ENCODE measurements at regions not wholly inside any gene's neighbourhood (a gene's known extent, or its start where the extent isn't known, plus 50 kb on each side); places are given as distances from the start of the nearest gene placed in this dataset.

DNA sequence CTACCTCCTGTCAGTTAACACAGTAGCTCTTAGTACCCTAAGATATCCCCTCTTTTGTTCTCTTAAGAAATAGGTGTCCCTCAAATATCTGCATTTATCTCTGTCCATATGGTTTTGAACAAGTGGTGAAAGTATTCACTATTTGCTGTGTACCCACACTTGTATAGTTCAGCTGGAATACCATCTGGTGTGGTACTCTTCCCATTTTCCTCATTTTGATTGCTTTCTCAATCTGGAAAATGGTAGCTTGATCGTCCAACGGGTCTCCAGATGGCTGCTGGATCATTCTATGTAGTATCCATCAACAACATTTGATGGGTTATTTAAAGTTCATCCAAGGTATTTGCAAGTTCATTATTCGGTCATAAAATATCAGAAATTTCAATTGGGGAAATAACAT, 100.3 kb upstream of the DPYD start:
- no peak overlapping the region for H3K4me3 Mint-ChIP-seq
- H3K9me3 Mint-ChIP-seq: no peaks in the 10 kb centered on the region
- no peak for ATAC-seq
- H3K4me1 Mint-ChIP-seq (ENCODE audit: low read depth in 2 of 2): no peaks in the 10 kb centered on the region
- no peak overlapping the region for H3K27ac Mint-ChIP-seq
- no peak for DNase-seq (ENCODE audit: low spot score)
- peaks cover 9 to 17% of the 10 kb centered on the region in 2 donors for H3K27me3 Mint-ChIP-seq
- no peaks in the 10 kb centered on the region for H3K36me3 Mint-ChIP-seq

DNA sequence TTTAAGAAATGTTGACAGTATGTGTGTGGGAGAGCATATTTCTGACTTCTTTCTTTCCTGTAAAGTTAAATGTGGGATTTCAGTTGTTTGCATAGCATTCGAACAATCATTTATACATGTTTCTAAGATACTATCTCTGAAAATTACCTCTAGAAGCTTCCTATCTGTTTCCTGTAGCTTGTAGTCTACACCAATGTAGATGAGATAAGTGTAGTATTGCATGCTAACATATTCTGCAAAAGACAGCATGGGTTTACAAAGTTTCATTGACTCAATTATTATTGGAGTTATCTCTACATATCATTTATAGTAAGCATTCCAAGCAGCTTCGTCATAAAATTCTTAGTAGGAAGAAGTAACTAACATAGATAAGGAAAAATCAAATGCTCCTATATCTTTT, 98.9 kb upstream of the DPYD start:
- Mint-ChIP-seq H3K4me1 (ENCODE audit: low read depth in 2 of 2) (no peaks in the 10 kb centered on the region), H3K27me3 (peaks cover 9 to 23% of the 10 kb centered on the region in 2 donors), H3K4me3 (no peak overlapping the region), H3K36me3 (no peaks in the 10 kb centered on the region), H3K9me3 (no peaks in the 10 kb centered on the region), H3K27ac (no peak overlapping the region)
- no peak for DNase-seq (ENCODE audit: low spot score)
- no peak for ATAC-seq

DNA sequence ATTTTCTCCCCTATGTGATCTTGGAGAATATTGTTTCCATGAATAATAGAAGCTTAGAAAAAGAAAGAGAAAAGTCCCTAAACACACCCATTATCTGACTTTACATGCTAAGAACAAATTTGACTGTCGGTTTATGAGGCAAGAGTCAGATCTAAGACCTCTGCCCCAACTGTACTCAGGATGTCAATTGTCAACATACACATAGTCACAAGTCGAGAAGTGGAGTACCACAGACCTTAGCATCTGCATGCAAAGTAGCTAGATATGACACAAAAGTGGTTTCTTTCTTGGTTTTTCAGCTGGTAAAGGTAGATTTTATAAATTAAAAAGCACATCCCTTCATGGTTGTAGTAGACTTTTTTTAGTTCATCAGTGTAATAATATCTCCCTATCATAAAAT, 97.2 kb upstream of the DPYD start:
- ATAC-seq (no peak), DNase-seq (ENCODE audit: low spot score) (no peak)
- Mint-ChIP-seq H3K4me1 (ENCODE audit: low read depth in 2 of 2) (no peaks in the 10 kb centered on the region), H3K27ac (no peak overlapping the region), H3K4me3 (no peak overlapping the region), H3K36me3 (no peaks in the 10 kb centered on the region), H3K27me3 (peaks cover 6 to 23% of the 10 kb centered on the region in 2 donors), H3K9me3 (no peaks in the 10 kb centered on the region)

DNA sequence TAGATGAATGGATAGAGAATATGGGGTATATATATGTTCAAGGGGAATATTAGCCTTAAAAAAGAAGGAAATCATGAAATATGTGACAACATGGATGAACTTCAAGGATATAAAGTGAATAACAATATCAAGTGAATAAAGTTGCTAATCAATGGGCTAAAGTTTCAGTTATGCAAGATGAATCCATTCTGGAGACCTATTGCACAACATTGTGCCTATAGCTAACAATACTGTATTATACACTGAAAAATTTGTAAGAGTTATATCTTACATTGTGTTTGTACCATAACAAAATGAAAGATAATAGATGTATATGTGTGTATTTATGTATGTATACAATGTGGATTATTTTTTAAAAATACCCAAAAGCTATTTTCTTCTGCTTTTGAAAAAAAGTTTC, 96.3 kb upstream of the DPYD start:
- no peak overlapping the region for H3K4me3 Mint-ChIP-seq
- H3K4me1 Mint-ChIP-seq (ENCODE audit: low read depth in 2 of 2): no peaks in the 10 kb centered on the region
- ATAC-seq: no peak
- no peak for DNase-seq (ENCODE audit: low spot score)
- H3K9me3 Mint-ChIP-seq: no peaks in the 10 kb centered on the region
- H3K27me3 Mint-ChIP-seq: peaks cover 10 to 25% of the 10 kb centered on the region in 2 donors
- no peak overlapping the region for H3K27ac Mint-ChIP-seq
- H3K36me3 Mint-ChIP-seq: no peaks in the 10 kb centered on the region

DNA sequence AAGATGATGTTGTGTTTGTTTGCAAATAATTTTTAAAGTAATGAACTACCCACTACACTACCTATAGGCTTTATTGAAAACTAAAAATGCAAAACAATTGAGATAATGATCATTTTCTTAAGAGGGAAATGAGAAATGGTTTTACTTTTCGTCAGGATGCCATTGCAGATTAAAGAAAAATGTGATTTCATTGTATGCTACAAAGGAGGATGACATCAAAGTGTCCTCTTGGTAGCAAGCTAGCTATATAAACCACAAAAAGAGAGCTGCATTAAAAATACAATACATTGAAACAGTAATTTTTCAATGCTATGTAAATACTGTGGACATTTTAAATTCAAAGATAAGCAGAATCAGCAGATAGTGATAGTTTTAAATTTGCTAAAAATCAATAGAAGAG, 87.5 kb upstream of the DPYD start:
- H3K4me3 Mint-ChIP-seq: no peak overlapping the region
- ATAC-seq: no peak
- H3K27me3 Mint-ChIP-seq: peaks cover 8 to 22% of the 10 kb centered on the region in 2 donors
- no peak overlapping the region for H3K27ac Mint-ChIP-seq
- H3K4me1 Mint-ChIP-seq (ENCODE audit: low read depth in 2 of 2): no peaks in the 10 kb centered on the region
- no peaks in the 10 kb centered on the region for H3K36me3 Mint-ChIP-seq
- H3K9me3 Mint-ChIP-seq: no peaks in the 10 kb centered on the region
- no peak for DNase-seq (ENCODE audit: low spot score)

DNA sequence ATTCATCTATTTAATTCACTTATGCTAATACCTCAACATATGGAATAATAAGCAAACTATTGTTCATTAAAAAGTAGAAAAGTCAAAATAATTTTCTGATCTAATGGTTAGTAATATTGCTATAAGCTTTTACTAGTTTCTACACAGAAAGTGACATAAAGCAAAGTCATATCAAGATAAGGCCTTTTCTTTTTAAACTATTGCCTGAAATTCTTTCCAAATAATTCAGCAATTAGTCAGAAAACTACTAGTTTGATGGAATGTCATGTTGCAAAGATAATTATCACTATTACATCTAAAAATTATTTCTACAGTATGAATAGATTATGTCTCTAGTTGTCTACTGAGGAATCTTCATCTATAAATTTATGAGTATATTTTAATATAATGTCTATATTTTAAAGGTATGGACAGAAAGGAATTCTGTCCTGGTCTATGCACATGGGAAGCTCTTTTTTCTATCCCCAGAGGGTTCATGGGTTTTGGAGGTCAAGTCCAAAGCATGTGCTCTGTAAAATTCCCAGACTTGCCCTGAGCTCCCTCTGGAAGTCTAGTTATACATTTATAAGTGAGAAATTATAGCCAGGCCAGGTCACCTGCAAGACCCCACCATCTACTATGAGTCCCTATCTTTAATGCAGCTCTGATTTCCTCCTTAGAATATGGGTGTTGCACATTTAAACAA, 84.6 kb upstream of the DPYD start:
- H3K4me3 Mint-ChIP-seq: no peak overlapping the region
- H3K4me1 Mint-ChIP-seq (ENCODE audit: low read depth in 2 of 2): no peaks in the 10 kb centered on the region
- H3K27ac Mint-ChIP-seq: no peak overlapping the region
- no peaks in the 10 kb centered on the region for H3K9me3 Mint-ChIP-seq
- DNase-seq (ENCODE audit: low spot score) (no peak), ATAC-seq (no peak)
- no peaks in the 10 kb centered on the region for H3K27me3 Mint-ChIP-seq
- H3K36me3 Mint-ChIP-seq: no peaks in the 10 kb centered on the region

DNA sequence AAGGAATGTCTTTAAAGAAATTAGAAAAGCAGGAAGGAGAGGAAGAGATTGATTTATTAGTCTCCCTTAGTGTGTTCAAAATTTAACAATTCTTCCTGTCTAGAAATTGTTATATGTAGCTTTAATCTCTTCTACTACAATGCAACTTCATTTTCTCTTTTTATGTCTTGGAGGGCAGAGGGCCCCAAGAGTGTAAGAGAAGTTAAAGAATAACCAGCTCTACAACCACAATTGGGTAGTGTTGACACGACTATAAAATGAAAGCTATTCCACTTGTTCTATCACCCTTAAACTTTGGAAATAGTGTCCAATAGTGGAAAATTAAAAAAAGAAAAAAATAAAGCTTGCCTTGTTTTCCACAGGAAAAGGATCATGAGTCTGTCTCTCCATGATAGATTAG, 82.6 kb upstream of the DPYD start:
- no peaks in the 10 kb centered on the region for H3K9me3 Mint-ChIP-seq
- no peak overlapping the region for H3K27ac Mint-ChIP-seq
- no peak for DNase-seq (ENCODE audit: low spot score)
- ATAC-seq: no peak
- H3K4me3 Mint-ChIP-seq: no peak overlapping the region
- no peaks in the 10 kb centered on the region for H3K36me3 Mint-ChIP-seq
- H3K4me1 Mint-ChIP-seq (ENCODE audit: low read depth in 2 of 2): no peaks in the 10 kb centered on the region
- peaks cover 4 to 7% of the 10 kb centered on the region in 2 donors for H3K27me3 Mint-ChIP-seq

DNA sequence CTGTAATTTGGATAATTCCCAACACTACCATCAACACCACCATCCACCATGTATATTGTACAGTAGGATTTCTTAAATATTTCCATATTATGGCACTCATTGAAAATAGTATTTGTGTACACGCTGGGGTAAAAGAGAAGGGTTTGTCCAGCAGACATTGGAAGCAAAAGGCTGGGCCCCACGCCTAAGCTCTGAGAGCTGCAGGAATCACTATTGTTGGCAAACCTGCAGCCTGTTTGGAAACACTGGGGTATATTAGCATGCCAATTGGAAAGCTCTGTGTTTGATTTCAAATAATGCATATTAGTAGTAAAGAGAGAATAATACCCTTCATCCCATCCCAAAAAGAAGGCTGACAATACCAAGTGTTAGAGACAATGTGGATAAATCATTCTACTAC, 81.5 kb upstream of the DPYD start:
- H3K27ac Mint-ChIP-seq: no peak overlapping the region
- peaks cover 4 to 7% of the 10 kb centered on the region in 2 donors for H3K27me3 Mint-ChIP-seq
- no peaks in the 10 kb centered on the region for H3K9me3 Mint-ChIP-seq
- no peaks in the 10 kb centered on the region for H3K4me1 Mint-ChIP-seq (ENCODE audit: low read depth in 2 of 2)
- H3K36me3 Mint-ChIP-seq: no peaks in the 10 kb centered on the region
- DNase-seq (ENCODE audit: low spot score) (no peak), ATAC-seq (no peak)
- H3K4me3 Mint-ChIP-seq: no peak overlapping the region

DNA sequence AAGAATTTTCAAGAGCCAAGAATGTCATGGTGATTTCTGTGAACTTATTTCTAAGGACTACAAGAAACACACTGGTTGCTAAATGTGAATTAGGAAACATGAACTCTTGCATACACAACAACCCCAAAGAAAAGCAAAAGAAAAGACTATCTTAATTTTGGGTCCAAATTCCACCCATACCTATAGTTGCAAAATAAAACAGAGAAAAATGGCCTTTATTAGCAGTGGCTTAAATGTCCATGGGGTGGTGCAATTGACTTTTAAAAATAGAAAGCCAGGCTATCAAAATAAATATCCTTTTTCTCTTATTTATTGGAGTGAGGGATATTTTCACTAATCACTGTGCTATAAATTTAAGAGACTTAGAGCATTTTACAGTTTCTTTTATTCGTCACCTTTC, 80.9 kb upstream of the DPYD start:
- Mint-ChIP-seq H3K36me3 (no peaks in the 10 kb centered on the region), H3K4me1 (ENCODE audit: low read depth in 2 of 2) (no peaks in the 10 kb centered on the region), H3K27me3 (peaks cover 6 to 7% of the 10 kb centered on the region in 2 donors), H3K27ac (no peak overlapping the region), H3K4me3 (no peak overlapping the region), H3K9me3 (no peaks in the 10 kb centered on the region)
- DNase-seq (ENCODE audit: low spot score) (no peak), ATAC-seq (no peak)

DNA sequence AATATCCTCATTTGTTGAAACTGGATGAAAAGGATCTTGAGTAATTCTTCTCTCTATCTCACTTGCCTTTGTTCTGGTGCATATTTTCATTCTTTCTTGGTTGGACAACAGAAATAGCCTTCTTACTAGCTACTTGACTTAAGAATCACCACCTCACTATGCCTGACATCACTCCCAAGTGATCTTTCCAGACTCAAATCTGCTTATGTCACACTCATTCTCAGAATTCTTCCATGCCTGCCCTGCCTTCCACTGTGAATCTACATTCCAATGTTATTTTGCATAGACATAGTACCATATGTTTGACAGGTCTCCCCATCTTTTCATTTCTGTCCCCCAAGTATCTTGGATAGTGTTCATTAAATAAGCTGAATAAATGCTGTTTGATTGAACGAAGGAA, 78.5 kb upstream of the DPYD start:
- Mint-ChIP-seq H3K9me3 (no peaks in the 10 kb centered on the region), H3K36me3 (no peaks in the 10 kb centered on the region), H3K4me1 (ENCODE audit: low read depth in 2 of 2) (no peaks in the 10 kb centered on the region), H3K4me3 (no peak overlapping the region), H3K27ac (no peak overlapping the region), H3K27me3 (peaks cover 7 to 8% of the 10 kb centered on the region in 2 donors)
- no peak for ATAC-seq
- DNase-seq (ENCODE audit: low spot score): no peak

DNA sequence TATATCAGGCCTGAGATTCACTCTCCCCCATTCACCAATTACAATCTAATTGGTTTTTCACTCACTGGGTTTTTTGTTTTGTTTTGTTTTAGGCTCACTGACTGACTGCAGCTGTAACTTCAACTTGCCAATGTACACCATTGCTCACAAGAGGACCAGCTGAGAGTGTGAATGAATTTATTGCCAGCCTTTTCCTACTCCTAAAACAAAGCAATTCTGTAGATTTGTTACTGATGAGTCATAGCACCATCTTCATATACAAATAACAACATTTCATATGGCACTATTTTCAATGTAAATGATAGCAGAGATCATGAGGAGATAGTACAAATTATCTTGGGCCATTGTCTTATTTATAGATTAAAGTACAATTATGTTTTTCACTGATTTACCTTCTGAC, 76.0 kb upstream of the DPYD start:
- ATAC-seq (no peak), DNase-seq (ENCODE audit: low spot score) (no peak)
- Mint-ChIP-seq H3K9me3 (no peaks in the 10 kb centered on the region), H3K27me3 (peaks cover 18 to 21% of the 10 kb centered on the region in 2 donors), H3K36me3 (no peaks in the 10 kb centered on the region), H3K4me3 (no peak overlapping the region), H3K27ac (no peak overlapping the region), H3K4me1 (ENCODE audit: low read depth in 2 of 2) (no peaks in the 10 kb centered on the region)

DNA sequence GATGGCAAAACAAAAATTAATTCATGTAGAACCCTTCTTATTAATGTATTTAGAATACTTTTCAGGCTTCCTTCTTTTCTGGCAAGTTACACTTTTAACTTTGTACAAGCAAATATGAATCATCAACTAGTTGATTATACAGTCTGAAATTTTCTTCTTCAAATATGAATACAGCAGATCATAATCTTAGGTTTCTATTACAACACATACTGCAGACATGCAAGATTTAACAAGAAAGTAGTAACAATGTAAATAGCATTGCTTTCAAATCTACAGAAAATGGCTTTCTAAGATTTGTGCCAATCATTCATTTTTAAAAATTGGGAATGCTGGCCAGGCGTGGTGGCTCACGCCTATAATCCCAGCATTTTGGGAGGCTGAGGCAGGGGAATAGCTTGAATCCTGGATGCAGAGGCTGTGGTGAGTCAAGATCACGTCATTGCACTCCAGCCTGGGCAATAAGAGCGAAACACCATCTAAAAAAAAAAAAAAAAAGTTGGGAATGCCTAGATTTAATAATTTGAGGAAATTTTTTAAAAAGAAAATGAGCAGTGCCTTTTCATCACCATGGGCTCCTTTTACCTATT, 68.4 kb upstream of the DPYD start:
- DNase-seq (ENCODE audit: low spot score) (no peak), ATAC-seq (no peak)
- Mint-ChIP-seq H3K27ac (no peak overlapping the region), H3K4me1 (ENCODE audit: low read depth in 2 of 2) (no peaks in the 10 kb centered on the region), H3K27me3 (peaks cover 15 to 18% of the 10 kb centered on the region in 2 donors), H3K36me3 (no peaks in the 10 kb centered on the region), H3K9me3 (no peaks in the 10 kb centered on the region), H3K4me3 (no peak overlapping the region)

DNA sequence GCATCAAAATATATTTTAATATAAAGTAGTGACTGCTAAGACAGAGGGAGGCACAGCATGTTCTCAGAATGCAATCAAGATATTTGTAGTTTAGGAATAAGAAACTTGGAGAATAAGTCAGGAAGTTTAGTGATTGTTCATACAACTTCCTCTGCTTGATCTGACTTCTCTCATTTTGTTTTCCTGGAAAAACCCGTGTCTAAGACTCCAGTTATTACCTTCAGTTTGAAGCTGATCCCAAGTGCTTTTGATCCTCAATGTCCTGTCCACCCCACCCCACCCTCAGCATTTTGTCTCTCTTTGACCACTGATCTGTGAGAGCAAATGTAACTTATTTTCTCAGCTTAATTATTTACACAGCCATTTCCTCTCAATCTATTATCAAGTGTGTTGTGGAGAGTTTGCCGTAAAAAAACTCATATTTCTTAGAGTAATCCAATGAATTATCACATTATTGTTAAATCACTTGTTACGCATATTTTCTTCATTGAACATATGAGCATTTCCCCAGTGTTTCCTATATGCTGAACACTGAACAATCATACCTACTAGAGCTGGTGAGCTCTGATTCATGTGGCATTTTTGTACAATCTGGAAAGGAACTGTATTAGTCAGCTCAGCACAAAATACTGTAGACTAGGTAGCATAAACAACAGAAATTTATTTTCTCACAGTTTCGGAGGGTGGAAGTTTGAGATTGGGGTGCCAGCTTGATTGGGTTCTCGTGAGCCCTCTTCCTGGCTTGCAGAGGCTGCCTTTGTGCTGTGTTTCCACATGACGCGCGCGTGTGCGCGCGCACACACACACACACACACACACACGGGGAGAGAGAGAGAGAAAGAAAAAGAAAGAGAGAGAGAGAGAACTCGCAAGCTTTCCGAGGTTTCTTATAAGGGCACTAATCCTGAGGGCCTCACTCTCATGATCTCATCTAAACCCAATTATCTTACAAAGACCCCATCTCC, 65.5 kb upstream of the DPYD start:
- H3K4me3 Mint-ChIP-seq: no peak overlapping the region
- H3K36me3 Mint-ChIP-seq: no peaks in the 10 kb centered on the region
- H3K27ac Mint-ChIP-seq: no peak overlapping the region
- no peaks in the 10 kb centered on the region for H3K4me1 Mint-ChIP-seq (ENCODE audit: low read depth in 2 of 2)
- no peaks in the 10 kb centered on the region for H3K9me3 Mint-ChIP-seq
- peaks cover 6 to 8% of the 10 kb centered on the region in 2 donors for H3K27me3 Mint-ChIP-seq
- ATAC-seq (no peak), DNase-seq (ENCODE audit: low spot score) (no peak)

DNA sequence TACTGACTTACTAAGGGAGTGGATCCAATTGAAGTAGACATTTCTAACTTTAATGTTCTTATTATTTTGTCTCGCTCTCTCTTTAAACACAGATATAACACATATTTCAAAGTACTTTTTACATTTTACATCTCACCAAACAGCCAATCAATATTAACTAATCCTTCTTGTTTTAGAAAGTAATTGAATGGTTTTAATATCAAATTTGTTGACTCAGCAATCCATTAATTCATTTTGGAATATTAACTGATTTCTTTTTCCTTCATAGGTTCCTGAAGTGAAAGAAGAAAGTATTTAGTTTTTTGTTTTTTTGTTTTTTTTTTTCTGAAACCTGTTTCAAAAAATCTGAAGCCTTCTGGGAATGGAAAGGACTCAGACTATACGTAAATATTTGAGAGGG, 62.3 kb upstream of the DPYD start:
- ATAC-seq (no peak), DNase-seq (ENCODE audit: low spot score) (no peak)
- H3K4me1 Mint-ChIP-seq (ENCODE audit: low read depth in 2 of 2): no peaks in the 10 kb centered on the region
- no peaks in the 10 kb centered on the region for H3K36me3 Mint-ChIP-seq
- no peak overlapping the region for H3K27ac Mint-ChIP-seq
- peaks cover 6 to 11% of the 10 kb centered on the region in 2 donors for H3K27me3 Mint-ChIP-seq
- no peaks in the 10 kb centered on the region for H3K9me3 Mint-ChIP-seq
- H3K4me3 Mint-ChIP-seq: no peak overlapping the region
